NCI-H1048 (cell line): ENCODE measurements at regions not wholly inside any gene's neighbourhood (a gene's known extent, or its start where the extent isn't known, plus 50 kb on each side); places are given as distances from the start of the nearest gene placed in this dataset.

Experiments
- DNase-seq: peaks from one replicate; lab custom pipeline; 2025; lab: John Stamatoyannopoulos, UW

DNA sequence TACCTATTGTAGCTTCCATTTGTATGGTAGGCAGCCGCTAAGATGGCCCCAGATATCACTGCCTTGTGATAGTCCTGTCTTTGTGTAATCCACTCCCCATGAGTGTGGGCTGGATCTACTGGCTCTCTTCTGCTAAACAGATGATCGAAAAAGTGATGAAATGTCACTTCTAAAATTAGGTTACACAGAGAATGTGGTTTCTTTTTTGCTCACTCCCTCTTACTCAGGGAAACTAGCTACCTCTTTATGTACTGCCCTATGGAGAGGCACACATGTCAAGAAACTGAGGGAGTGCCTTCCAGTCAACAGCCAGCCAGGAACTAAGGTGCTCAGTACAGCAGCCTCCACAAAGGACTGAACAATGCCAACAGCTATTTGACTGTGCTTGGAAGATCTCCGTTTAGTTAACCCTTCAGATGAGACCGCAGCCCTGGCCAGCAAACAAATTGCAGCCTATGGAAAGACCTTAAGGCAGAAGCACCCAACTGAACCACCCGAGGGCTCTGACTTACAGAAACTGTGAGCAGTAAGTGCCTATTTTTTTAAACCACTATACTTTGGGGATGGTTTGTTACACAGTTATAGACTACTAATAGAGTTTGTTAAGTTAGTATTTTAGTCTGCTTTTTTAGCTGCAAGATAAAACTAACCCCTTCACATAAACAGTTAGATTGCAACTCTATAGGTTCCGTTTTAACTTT lies 113.2 kb upstream of the MAF start:
- no peak for DNase-seq

DNA sequence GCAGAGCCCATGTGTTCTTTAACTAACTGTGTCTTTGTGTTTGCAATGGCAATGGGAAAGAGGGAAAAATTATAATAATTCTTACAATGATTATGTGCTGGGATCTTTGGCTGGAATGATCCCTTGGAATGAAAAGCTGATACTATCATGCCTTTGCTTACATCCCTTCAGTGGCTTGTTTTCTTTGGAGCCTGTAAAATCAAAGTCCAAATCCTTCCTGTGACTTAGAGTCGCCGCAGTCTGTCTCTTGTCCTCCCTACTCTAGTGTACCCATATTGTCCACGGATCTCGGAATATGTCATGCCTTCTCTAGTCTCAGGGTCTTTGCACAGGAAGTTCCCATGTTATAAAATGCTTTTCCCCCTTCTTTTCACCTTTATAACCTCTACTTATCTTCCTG lies 111.7 kb upstream of the MAF start:
- DNase-seq = no peak

DNA sequence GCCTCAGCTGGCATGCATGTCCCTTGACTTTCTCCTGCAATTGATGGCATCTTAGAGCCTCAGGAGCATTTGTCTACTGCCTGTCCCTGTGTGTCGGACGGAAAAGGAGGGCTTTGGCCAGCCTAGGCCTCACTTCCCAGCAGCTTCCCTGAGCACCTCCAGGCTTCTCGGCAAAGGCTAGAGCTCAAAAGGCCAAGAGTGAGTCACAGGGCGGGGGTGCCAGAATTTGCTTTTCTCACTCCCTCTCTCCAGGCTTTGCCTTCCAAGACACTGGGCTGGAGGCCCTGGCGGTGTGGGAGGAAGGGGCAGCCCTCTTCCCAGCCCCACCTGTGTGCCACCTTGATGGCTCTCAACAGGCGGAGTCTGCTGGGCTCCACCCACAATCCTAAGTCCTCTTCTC lies 107.3 kb upstream of the MAF start:
- DNase-seq = no peak

DNA sequence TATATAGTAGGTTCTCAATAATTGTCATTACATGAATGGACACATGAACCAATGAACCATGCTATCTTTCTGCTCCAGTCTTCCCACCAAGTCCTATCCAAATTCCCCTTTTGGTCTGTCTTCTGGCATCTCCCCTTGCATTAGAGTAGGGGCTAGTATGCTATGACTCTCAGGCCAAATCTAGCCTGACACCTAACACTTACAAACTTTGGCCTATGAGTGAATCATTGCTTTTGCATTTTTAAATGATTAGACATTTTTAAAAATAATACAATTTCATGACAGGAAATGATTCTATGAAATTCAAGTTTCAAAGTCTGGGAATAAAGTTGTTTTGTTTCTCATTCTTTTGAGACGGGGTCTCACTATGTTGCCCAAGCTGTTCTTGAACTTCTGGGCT lies 102.5 kb upstream of the MAF start:
- DNase-seq = no peak

DNA sequence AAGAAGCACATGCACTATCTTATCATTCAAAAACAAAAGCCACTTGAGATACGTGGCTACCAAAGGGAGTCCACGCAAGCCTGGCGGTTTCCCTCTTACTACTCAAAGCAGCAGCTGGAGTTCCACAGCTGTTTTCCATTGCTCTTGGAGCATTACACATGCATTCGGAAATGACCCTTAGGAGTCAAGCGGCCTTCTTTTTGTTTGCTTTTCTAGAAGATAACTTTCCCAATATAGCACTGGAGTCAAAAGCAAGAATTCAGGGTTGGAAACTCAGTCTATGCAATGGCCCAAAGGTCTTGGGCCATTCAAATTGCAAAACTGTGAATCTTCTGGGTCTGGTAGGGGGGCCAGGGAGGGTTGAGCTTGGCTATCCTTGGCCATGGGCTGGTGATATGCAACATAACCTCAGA lies 97.8 kb upstream of the MAF start:
- no peak for DNase-seq

DNA sequence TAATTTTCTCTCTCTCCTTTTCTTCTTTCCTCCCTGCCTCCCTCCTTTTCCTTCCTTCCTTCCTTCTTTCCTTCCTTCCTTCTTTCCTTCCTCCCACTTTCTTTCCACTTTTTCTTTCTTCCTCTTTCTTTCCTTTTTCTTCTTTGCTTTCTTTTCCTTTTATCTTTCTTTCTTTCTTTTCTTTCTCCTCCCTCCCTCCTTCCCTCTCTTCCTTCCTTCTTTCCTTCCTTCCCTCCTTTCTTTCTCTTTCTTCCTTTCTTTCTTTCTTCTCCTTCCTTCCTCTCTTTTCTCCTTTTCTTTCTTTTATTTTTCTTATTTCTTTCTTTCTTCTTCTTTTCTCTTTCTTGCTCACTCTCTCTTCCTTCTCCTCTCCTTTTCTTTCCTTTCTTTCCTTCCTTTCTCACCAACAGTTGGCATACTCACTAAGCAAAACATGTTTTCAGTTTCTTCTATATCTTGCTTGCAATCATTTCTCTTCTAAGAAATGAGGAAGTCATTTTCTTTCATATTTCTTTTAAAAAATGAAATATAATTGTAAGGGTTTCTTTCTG lies 97.1 kb upstream of the MAF start:
- DNase-seq = no peak

DNA sequence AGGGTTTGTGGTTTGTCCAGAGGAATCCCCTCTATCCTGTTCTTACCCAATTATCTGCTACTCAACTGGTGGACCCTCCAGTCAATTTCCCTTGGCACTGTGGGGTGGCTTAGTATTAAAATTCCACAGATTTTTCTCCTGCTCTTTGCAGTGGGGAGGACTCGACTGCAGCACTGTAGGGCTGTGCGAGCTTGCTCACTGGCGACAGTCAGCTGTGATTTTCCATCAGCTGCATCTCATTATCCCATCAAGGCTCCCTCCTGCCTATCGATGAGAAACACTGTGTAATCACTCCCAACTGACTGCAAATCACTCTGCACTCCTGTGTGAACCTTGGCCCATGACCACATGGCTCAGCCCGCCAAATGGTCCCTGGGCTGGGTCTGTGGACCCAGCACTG lies 90.5 kb upstream of the MAF start:
- DNase-seq = no peak

DNA sequence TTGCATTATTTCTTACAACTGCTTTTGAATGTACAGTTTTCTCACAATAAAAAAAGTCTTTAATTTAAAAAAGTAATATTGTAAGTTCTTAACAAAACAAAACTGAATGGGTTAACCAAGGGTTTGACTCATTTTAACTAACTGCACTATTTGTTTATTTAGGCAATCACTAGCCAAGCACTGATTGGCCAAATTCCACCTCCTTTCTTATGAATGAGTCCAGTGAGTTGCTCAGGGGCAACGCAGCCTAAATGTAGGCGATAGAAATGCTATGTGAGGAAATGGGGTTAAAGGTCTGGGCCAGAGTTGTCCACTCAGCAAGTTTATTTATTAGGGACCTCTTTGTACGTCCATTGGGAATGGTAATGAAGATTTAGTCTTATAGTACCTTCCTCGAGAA lies 89.6 kb upstream of the MAF start:
- no peak for DNase-seq

DNA sequence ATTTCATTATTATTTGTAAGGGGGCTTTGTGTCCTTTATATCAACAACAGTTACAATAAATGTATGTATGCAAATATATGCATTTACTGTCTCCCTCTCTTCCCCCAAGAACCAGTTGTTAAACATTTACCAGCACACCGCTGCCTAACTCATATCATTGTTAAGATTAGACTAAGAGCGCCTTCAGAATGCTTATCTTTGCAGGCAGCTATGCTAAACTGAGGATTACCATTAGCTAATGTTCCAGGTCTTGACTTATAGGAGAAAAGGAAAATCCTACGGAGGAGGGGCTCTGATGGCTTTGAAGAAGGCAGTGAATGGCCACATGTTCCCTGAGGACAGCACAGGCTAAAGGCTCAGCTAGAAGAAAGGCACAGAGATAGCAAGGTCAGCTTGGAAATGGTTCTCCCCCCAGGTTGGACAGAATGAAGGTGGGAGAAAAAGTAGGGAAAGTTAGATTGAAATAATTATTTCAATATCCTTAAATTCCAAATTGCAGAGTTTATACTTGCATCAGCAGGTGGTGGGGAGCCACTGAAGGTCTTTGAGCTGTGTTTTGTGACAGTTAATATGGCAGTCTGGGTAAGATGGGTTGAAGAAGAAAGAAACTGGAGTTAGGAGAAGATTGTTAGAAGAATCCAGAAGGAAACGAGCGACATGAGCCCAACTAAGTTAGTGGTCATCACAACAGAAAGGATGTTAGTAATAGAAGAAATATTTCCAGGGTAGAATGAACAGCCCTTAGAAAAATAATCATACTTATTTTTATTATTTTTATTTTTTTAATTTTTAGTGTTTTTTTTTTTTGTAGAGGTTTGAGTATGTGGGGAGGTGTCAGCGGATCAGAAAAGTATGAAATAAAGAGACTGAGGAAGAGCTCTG lies 87.0 kb upstream of the MAF start:
- no peak for DNase-seq

DNA sequence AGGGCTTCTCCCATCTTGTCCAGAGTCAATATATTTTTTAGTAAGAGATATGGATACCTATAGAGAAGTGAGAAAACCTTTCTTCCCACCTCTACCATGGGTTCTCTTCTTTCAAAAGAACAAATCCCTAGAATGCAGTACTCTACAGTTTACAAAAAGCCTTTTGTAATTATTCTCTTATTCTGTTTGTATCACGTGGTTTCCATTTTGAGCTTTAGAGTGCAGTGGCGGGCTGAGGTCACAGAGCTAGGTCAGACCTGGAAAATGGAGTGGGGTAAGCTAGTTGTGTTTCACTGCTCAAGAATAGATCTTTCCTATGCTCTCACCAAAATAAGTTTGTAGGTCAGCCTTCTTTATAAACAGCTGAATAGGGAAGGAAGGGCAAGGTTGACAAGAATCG lies 85.3 kb upstream of the MAF start:
- no peak for DNase-seq

DNA sequence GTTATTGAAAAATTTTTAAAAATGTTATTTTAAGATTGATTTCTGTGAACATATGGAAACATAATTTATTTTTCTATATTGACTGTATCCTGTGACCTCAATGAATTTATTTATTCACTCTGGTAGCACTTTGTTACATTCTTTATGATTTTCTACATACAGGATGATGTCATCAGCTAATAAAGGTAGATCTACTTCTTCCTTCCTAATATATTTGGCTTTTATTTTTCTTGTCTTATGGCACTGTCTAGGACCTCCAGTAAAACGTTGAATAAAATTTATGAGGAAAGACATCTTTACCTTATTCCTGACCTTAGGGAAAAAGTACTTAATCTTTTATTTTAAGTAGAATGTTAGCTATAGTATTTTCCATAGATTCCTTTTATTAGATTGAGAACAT lies 78.8 kb upstream of the MAF start:
- DNase-seq = no peak

DNA sequence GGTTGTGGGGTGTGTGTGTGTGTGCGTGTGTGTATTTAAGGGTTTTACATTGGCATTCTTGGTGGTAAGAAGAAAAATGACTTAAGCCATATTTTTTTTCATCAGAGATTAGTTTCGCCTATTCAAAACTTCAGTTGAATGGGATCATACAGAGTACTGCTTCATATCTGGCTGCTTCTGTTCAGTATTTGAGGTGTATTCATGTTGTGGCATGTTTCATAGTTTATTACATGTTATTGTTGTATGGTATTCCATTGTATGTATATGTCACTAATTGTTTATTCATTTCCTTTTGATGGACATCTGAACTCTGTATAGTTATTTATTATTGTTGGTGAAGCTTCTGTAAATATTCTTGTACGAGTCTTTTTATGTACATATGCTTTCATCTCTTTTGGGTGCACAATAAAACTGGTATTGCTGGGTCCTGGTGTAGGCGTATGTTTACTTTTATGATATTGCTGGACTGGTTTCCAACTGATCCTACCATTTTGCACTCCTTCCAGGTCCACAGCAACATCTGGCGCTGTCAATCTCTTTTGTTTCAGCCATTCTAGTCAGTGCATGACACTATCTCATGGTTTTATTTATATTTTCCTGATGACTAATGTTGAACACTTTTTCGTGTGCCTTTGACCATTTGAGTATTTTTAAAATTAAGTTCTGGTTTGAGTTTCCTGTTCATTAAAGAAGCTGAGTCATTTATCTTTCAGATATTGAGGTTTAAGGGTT lies 77.4 kb upstream of the MAF start:
- DNase-seq = no peak

DNA sequence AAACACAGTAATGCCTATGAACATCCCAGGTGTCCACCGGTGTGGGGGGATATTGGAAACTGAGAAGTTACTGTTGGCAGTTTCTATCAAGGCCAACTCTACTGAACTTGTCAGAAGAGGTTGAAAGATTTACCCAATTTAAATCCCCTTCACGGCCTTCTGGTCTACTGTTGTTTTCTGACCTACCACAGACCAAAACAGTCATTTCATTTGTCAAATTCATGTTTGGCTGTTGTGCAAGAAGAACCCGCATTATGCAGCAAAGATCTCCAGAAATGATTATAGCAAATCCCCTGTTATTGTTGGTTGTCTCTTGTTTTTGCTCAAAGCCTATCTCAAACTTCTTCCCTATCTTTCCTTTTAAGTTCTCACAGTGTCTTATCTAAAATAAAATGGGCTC lies 73.1 kb upstream of the MAF start:
- DNase-seq = no peak

DNA sequence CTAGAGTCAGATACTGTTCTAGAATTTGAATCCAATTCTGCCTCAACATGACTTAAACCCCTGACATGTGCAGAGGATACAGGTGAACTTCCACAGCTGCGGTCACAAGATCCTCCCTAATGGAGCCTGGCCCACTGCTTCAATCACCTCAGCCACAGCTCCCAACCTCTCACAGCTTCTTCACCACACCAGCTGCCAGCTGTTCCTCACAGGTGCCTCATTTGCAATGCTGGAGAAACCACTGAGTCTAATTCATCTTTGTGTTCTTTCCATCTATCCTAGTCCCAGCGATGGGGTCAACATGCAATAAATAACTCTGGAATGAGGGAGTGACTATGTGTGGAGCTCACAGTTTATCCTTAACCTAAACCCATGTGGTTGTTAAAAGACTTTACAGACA lies 72.0 kb upstream of the MAF start:
- DNase-seq = no peak

DNA sequence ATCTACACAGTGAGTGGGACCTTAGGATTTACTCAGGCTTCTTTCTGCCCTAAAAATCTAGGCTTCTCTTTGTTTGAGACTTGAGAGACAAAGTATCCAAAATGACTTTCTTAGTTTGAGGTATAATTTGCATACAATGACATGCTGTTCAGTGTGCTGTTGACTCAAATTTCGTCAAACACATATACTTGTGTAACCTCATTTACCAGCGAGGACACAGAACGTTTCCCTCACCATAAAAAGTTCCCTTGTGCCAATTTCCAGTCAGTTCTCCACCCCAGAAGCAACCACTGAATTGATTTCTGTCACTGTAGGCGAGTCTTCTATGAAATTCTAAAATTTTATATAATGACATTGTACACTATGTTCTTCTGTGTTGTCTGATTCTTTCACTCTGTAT lies 68.0 kb upstream of the MAF start:
- no peak for DNase-seq

DNA sequence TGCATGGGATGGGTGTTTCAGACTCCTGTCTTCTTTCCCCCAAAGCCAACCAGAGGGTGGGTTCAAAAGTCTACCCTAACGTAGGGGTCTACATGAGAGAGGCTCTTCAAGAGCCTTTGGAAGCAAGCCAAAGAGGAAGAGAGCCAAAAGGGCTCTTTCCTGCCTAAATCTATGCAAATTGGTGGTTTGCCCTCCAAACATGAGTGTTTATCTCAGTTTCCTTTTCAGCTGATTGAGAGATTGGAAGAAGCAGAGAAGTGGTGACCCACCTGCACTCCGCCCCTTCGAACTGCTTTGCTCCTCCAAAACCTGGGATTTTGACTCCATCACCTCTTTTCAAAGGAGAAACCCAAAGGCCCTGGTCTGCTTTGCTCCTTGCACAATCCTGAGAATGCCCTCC lies 65.4 kb upstream of the MAF start:
- no peak for DNase-seq

DNA sequence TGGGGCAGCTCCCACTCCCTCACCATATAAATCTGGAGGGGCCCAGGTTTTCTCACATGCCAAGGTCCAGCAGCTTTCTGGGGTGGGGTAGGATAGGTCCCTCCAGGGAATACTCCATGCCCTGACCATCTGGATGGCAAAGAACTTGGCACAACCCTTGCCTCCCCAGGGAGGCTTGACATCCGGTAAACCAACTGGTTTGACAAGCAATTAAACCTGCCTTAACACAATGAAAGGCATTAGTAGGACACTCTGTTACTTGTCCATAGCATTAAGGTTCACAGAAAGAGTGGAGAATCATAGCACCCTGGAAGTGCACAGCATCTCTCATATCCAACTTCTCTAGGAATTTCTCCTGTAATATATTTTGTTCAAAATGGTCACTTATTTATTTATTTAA lies 63.9 kb upstream of the MAF start:
- no peak for DNase-seq

DNA sequence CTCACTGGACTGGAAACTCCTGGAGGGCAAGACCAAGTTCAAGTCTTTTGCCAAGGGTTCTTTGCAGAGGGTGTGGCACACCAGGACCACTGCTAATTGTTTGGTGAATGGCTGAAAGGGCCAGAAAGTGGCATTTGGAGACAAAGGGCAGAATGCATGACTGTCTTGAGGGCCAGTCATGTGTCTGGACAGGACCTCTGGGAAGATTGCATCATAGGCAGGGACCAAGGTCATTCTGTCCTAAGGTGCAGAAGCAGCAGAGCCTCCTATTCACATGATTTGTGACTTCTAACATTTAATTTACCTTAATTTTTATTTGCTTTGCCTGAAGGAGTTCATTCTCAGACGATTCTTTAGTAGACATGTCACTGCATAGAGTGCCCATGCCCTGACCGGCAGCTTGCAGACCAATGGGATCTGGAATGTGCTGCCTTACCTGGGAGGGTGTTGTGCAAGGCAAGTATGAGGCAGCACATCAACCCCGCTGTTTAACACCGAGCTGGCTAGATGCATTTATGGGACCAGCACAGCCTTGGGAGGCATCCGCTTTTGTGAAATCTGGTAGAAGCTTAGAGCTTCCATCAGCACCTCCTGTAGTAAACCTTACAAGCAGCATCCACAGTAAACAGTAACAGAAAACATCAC lies 62.3 kb upstream of the MAF start:
- DNase-seq = no peak

DNA sequence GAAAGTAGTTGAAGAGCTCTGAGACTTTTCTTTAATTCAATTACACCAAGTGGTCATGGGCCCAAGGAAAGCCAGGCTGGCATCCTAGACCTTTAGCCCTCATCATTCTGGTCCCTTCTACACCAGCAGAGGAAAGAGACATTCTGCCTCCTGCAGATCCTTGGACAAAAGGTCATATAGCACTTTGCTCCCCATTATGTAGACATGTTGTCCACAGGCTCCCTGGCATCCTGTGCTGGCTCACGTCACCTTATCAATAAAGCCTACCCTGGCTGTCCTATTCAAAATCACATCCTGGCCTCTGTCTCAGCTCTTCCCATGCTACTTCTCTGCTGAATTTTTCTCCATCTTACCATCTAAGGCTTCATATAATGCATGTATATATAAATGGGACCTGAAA lies 61.6 kb upstream of the MAF start:
- DNase-seq = no peak

DNA sequence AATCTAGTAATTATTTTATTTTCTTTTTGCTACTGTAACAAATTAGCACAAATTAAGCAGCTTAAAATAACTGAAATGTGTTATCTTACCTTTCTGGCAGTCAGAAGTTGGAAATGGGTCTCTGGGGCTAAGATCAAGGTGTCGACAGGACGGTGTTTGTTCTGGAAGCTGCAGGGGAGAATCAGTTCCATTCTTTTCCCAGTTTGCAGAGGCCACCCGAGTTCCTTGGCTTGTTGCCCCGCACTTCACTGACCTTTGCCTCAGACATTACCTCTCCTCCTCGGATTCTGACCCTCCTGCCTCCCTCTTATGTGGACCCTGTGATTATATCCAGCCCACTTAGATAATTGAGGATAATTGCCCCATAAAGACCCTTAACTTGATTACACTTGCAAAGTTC lies 61.0 kb upstream of the MAF start:
- no peak for DNase-seq

DNA sequence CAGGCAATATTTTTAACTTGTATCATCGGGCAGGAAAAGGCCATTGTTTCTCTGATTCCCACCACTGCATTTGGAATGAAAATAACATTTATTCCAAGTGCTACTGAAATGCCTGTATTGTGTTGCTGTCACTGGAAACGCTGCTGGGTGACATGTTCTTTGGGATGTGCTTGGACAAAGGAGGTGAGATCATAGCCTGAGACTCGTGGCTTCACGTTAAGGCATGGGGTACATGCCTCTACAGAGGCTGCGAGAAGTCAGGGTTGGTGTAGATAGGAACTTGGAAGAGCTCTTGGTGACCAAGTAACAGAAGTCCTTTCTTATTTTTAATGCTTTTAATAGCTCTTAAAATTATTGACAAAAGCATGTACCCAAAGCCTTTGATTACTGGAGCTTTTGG lies 58.8 kb upstream of the MAF start:
- no peak for DNase-seq

DNA sequence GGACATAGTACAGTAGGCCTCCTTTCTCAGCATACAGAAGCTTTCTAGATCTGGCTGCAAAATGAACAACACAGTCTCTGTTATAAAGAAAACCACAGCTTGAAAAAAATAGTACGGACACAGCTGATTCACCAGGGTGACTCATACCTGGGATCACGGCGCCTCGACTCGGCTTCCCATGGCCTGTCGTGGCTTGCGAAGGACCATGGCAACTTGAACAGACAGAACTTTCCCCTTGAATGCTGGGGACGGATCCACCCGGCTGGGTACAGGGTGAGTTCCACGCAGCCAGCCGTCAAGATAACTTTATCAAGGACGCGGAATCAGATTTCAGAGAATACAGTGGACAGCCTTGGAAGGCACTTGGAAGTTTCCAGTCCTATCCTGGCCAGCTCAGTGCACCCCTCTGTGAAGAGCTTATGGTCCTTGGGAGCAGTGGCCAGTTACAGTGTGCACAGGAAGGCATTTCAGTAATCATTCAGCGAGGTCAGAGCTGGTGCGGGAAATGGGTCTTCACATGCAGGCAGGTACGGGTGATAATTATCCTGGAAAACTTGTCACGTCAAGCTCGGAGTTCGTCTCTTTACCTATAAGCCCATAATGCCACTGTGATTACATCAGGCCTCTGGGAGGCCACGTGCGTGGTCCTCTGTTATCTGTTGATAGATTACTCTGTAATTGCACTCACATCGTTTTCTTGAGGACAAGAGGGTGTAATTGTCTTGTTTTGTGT lies 57.9 kb upstream of the MAF start:
- DNase-seq = no peak
